ENCODE measurements at regions not wholly inside any gene's neighbourhood (a gene's known extent, or its start where the extent isn't known, plus 50 kb on each side); places are given as distances from the start of the nearest gene placed in this dataset.

DNA sequence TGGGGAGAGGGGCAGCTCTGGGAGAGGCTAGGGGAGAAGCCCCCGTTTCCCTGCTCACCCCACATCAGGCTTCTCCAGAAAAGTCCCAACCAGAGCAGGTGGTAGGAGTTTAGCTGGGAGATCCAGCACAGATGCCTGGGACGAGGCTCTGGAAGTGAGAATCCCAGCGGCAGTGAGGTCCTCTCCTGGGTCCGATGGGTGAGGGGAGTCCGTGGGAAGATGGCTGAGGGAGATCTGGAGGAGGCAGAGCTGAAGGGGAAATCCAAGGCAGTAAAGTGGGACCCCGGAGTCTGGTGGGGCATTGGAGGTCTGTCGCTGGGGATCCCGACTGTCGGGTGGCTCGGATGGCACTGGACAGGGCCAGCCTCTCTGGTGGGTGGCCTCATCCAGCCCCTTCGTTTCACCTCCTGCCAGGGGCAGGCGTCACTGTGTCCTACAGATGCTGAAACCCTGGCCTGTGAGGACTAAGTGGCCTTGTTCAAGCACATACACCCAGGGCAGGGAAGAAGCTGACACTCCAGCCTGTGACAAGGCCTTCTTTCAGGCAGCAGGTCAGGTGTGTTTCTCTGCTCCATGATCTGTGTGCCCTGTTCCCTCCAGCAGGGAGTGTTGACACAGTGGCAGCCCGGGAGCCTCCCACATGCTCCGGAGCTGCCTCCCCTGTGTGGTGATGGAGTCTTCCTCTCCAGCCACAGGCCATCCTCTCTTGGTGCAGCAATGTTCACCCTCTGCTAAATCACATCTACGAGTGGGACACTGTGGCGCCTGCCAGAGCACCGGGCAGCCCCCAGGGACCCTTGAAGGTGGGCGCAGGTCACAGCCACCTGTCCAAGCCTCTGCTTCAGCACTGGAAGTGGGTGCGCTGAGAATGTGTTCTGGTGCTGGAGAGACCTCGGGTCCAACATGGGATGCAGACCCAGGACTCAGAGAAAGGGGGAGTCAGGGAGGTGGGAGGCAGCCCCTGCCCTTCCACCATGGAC lies 850.8 kb downstream of the BRD1 start:
- Histone ChIP-seq H3K4me1 (ENCODE audit: low read length) (no peaks in the 10 kb centered on the region), H2AFZ (ENCODE audit: low read length) (no peak overlapping the region), H3K9me2 (replicated peaks; ENCODE audit: insufficient read depth, low read length) (no peaks in the 10 kb centered on the region), H3K4me3 (ENCODE audit: low read length) (no peak overlapping the region), H3F3A (ENCODE audit: insufficient read depth, low read length) (no peaks in the 10 kb centered on the region), H3K79me2 (ENCODE audit: low read length) (no peaks in the 10 kb centered on the region), H3K27ac (ENCODE audit: low read length) (no peak overlapping the region), H3K27me3 (replicated peaks; ENCODE audit: insufficient read depth, low read length) (peaks cover 64% of the 10 kb centered on the region), H3K4me2 (ENCODE audit: low read depth, low read length) (no peak overlapping the region), H3K9me3 (replicated peaks; ENCODE audit: insufficient read depth, low read length) (no peaks in the 10 kb centered on the region), H3K9ac (ENCODE audit: low read length) (no peak overlapping the region), H4K20me1 (ENCODE audit: insufficient read depth, low read length) (no peaks in the 10 kb centered on the region), H3K36me3 (replicated peaks; ENCODE audit: insufficient read depth, low read length) (no peaks in the 10 kb centered on the region)
- TF ChIP-seq EZH2phosphoT487 (IDR thresholded peaks at IDR 0.05; ENCODE audit: low read length) (no peak), EZH2 (optimal IDR thresholded peaks at IDR 0.05; ENCODE audit: low read depth, low read length) (no peak)
- TF ChIP-seq, protein P1, sequence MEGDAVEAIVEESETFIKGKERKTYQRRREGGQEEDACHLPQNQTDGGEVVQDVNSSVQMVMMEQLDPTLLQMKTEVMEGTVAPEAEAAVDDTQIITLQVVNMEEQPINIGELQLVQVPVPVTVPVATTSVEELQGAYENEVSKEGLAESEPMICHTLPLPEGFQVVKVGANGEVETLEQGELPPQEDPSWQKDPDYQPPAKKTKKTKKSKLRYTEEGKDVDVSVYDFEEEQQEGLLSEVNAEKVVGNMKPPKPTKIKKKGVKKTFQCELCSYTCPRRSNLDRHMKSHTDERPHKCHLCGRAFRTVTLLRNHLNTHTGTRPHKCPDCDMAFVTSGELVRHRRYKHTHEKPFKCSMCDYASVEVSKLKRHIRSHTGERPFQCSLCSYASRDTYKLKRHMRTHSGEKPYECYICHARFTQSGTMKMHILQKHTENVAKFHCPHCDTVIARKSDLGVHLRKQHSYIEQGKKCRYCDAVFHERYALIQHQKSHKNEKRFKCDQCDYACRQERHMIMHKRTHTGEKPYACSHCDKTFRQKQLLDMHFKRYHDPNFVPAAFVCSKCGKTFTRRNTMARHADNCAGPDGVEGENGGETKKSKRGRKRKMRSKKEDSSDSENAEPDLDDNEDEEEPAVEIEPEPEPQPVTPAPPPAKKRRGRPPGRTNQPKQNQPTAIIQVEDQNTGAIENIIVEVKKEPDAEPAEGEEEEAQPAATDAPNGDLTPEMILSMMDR (IDR thresholded peaks at IDR 0.05; ENCODE audit: low read length), result no peak
- DNase-seq, result no peak

DNA sequence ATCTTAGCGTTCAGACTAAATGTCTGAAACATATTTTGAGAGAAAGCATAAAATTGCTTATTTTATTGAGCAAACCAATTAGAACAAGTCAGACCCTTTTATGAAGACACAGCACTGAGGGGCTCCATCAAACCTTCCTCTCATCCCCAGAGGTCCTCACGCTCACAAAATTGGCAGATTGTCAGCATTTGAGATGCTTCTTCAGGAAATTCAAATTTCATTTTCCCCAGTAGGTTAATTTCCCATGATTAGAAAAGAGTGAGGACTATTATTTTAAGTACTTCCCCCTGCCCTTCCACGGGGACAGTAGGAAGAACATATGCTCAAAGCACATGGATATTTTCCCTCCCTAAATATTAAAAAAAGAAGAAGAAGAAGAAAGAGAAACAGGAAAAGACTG lies 851.8 kb downstream of the BRD1 start:
- no peak for TF ChIP-seq EZH2phosphoT487 (IDR thresholded peaks at IDR 0.05; ENCODE audit: low read length)
- TF ChIP-seq EZH2 (optimal IDR thresholded peaks at IDR 0.05; ENCODE audit: low read depth, low read length), result no peak
- TF ChIP-seq, protein P1 (IDR thresholded peaks at IDR 0.05; ENCODE audit: low read length), result no peak
- Histone ChIP-seq H3K9ac (ENCODE audit: low read length) (no peak overlapping the region), H2AFZ (ENCODE audit: low read length) (no peak overlapping the region), H3K9me2 (replicated peaks; ENCODE audit: insufficient read depth, low read length) (no peaks in the 10 kb centered on the region), H3K9me3 (replicated peaks; ENCODE audit: insufficient read depth, low read length) (no peaks in the 10 kb centered on the region), H3K4me2 (ENCODE audit: low read depth, low read length) (no peak overlapping the region), H3K79me2 (ENCODE audit: low read length) (no peaks in the 10 kb centered on the region), H3F3A (ENCODE audit: insufficient read depth, low read length) (no peaks in the 10 kb centered on the region), H3K4me1 (ENCODE audit: low read length) (no peaks in the 10 kb centered on the region), H3K36me3 (replicated peaks; ENCODE audit: insufficient read depth, low read length) (no peaks in the 10 kb centered on the region), H3K27me3 (replicated peaks; ENCODE audit: insufficient read depth, low read length) (peaks cover 54% of the 10 kb centered on the region), H3K4me3 (ENCODE audit: low read length) (no peak overlapping the region), H3K27ac (ENCODE audit: low read length) (no peak overlapping the region), H4K20me1 (ENCODE audit: insufficient read depth, low read length) (no peaks in the 10 kb centered on the region)
- DNase-seq, result no peak

DNA sequence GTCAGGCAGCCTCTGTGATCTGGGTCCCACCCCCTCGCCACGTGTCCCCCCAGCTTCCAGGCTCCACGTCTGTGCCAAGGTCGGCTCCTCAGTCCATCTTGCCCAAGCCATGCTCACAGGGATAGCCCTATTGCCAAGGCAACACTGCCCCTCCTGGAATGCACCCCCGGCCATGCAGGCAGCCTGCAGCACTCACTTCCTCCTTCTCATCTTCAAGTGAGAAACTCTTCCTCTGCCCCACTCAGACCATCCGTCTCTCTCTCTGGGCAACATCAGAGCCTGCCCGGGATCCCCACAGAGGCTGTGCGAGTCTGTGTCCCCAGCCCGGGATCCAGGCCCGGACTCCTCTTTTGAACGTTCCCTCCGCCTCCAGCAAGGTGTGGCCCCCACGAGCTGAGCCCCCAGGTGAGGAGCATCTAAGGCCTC lies 852.3 kb downstream of the BRD1 start:
- Histone ChIP-seq H3K27me3 (replicated peaks; ENCODE audit: insufficient read depth, low read length) (peaks cover 49% of the 10 kb centered on the region), H2AFZ (ENCODE audit: low read length) (no peak overlapping the region), H3K4me1 (ENCODE audit: low read length) (no peaks in the 10 kb centered on the region), H3K4me3 (ENCODE audit: low read length) (no peak overlapping the region), H3K4me2 (ENCODE audit: low read depth, low read length) (no peak overlapping the region), H3K36me3 (replicated peaks; ENCODE audit: insufficient read depth, low read length) (no peaks in the 10 kb centered on the region), H3K9me2 (replicated peaks; ENCODE audit: insufficient read depth, low read length) (no peaks in the 10 kb centered on the region), H3K79me2 (ENCODE audit: low read length) (no peaks in the 10 kb centered on the region), H4K20me1 (ENCODE audit: insufficient read depth, low read length) (no peaks in the 10 kb centered on the region), H3K27ac (ENCODE audit: low read length) (no peak overlapping the region), H3F3A (ENCODE audit: insufficient read depth, low read length) (no peaks in the 10 kb centered on the region), H3K9ac (ENCODE audit: low read length) (no peak overlapping the region), H3K9me3 (replicated peaks; ENCODE audit: insufficient read depth, low read length) (no peaks in the 10 kb centered on the region)
- TF ChIP-seq, protein P1 (IDR thresholded peaks at IDR 0.05; ENCODE audit: low read length), result no peak
- no peak for TF ChIP-seq EZH2phosphoT487 (IDR thresholded peaks at IDR 0.05; ENCODE audit: low read length)
- TF ChIP-seq EZH2 (optimal IDR thresholded peaks at IDR 0.05; ENCODE audit: low read depth, low read length), result no peak
- DNase-seq, result no peak

All from MM.1S (cell line).